PC-9 (cell line): ENCODE measurements at regions not wholly inside any gene's neighbourhood (a gene's known extent, or its start where the extent isn't known, plus 50 kb on each side); places are given as distances from the start of the nearest gene placed in this dataset.

Experiments
- BruUV-seq: library from RNA; stranded (reverse); fragments of 400-500 nt; replicated peaks from 2 replicates; lab custom pipeline; 2021; lab: Mats Ljungman, UMichigan
- CTCF ChIA-PET: fragments of 300-600 bp; sonication (Branson Sonifier 250); formaldehyde crosslinking; loops from one replicate; lab custom pipeline; 2022; ENCODE audit warnings: antibody characterized with exemption; lab: Charles Lee
- POLR2A ChIA-PET: fragments of 300-600 bp; sonication (Branson Sonifier 250); formaldehyde crosslinking; loops from one replicate; lab custom pipeline; 2022; ENCODE audit warnings: antibody characterized with exemption; ENCODE audit not compliant: unreplicated experiment; lab: Charles Lee
- DNase-seq, 2 experiments: peaks; one replicate each; pipeline versions ENCODE4 v3.0.0 to v3.0.0-alpha.2; 2015 to 2022; ENCODE audit warnings: mixed read lengths in 1 of 2
- H2AFZ ChIP-seq: fragments of 200-600 bp; sonication (generic); 2 replicates; pipeline ENCODE4 v1.8.1; 2017; ENCODE audit warnings: antibody characterized with exemption
- H3F3A ChIP-seq: fragments of 200-600 bp; sonication (generic); 2 replicates; pipeline ENCODE4 v1.8.1; 2017; ENCODE audit warnings: antibody characterized with exemption, mild to moderate bottlenecking, low read depth; ENCODE audit not compliant: insufficient read depth
- H3K27ac ChIP-seq: fragments of 200-600 bp; sonication (generic); 2 replicates; pipeline ENCODE4 v1.6.1; 2016; ENCODE audit warnings: mixed run types
- H3K27me3 ChIP-seq: fragments of 200-600 bp; sonication (generic); 2 replicates; pipeline ENCODE4 v1.6.1; 2016; ENCODE audit warnings: low read depth, mixed run types; ENCODE audit not compliant: insufficient read depth
- H3K36me3 ChIP-seq: fragments of 200-600 bp; sonication (generic); 2 replicates; pipeline ENCODE4 v1.6.1; 2016; ENCODE audit warnings: low read depth, mixed run types
- H3K4me1 ChIP-seq: fragments of 200-600 bp; sonication (generic); replicated peaks from 2 replicates; pipeline ENCODE4 v1.6.1; 2016; ENCODE audit warnings: mixed run types; ENCODE audit not compliant: insufficient read depth
- H3K4me2 ChIP-seq: fragments of 200-600 bp; sonication (generic); 2 replicates; pipeline ENCODE4 v1.6.1; 2017; ENCODE audit warnings: mixed run types
- H3K4me3 ChIP-seq: fragments of 200-600 bp; sonication (generic); 2 replicates; pipeline ENCODE4 v1.6.1; 2016; ENCODE audit warnings: mixed run types
- H3K79me2 ChIP-seq: fragments of 200-600 bp; sonication (generic); 2 replicates; pipeline ENCODE4 v1.6.1; 2017; ENCODE audit warnings: low read depth, mixed run types
- H3K9me2 ChIP-seq: fragments of 200-600 bp; sonication (generic); 2 replicates; pipeline ENCODE4 v1.8.1; 2017; ENCODE audit warnings: mild to moderate bottlenecking; ENCODE audit not compliant: insufficient read depth
- H3K9me3 ChIP-seq: fragments of 200-600 bp; sonication (generic); 2 replicates; pipeline ENCODE4 v1.8.1; 2016; ENCODE audit warnings: low read depth; ENCODE audit not compliant: insufficient read depth
- H4K20me1 ChIP-seq: fragments of 200-600 bp; sonication (generic); 2 replicates; pipeline ENCODE4 v1.8.1; 2017; ENCODE audit not compliant: insufficient read depth
- CTCF ChIP-seq: fragments of 200-600 bp; sonication (generic); conservative IDR thresholded peaks from 2 replicates; pipeline ENCODE4 v1.6.1; 2017; ENCODE audit warnings: mixed run types, antibody characterized with exemption, mild to moderate bottlenecking, moderate library complexity
- EZH2 ChIP-seq: fragments of 200-600 bp; sonication (generic); IDR thresholded peaks from 2 replicates; pipeline ENCODE4 v1.8.0; 2017; ENCODE audit warnings: antibody characterized with exemption, low read depth
- intact Hi-C: fragments of 100-400 bp; cut with micrococcal nuclease; formaldehyde crosslinking; loops from one replicate; pipeline ENCODE4 v1.10.0; 2022; ENCODE audit not compliant: unreplicated experiment

GRCh38 chr3:147034359-147034758 is 372.0 kb downstream of the ZIC4 start:
- H3K27ac ChIP-seq, result no peak overlapping the region
- H3F3A ChIP-seq, result no peaks in the 10 kb centered on the region
- no peaks in the 10 kb centered on the region for H3K4me1 ChIP-seq
- no peaks in the 10 kb centered on the region for H4K20me1 ChIP-seq
- TF ChIP-seq EZH2 (no peak), CTCF (no peak)
- no peaks in the 10 kb centered on the region for H3K27me3 ChIP-seq
- no peaks in the 10 kb centered on the region for H3K79me2 ChIP-seq
- no peaks in the 10 kb centered on the region for H3K36me3 ChIP-seq
- intact Hi-C loops, result no loop called here
- H3K9me2 ChIP-seq, result no peaks in the 10 kb centered on the region; the same call in 1 of the 2 replicates
- no TSS peak for BruUV-seq
- ChIA-PET CTCF (no interaction called here), POLR2A (no interaction called here)
- no peak overlapping the region for H2AFZ ChIP-seq
- H3K4me3 ChIP-seq, result no peak overlapping the region
- no peak for DNase-seq
- H3K4me2 ChIP-seq, result no peak overlapping the region
- H3K9me3 ChIP-seq, result no peaks in the 10 kb centered on the region

GRCh38 chr3:147030274-147030673 is 376.1 kb downstream of the ZIC4 start:
- ChIA-PET CTCF (no interaction called here), POLR2A (no interaction called here)
- no peak for DNase-seq
- intact Hi-C loops, result no loop called here
- Histone ChIP-seq H3K4me2 (no peak overlapping the region), H3K9me2 (no peaks in the 10 kb centered on the region; the same call in 1 of the 2 replicates), H4K20me1 (no peaks in the 10 kb centered on the region), H3F3A (no peaks in the 10 kb centered on the region), H3K4me3 (no peak overlapping the region), H2AFZ (no peak overlapping the region), H3K36me3 (no peaks in the 10 kb centered on the region), H3K79me2 (no peaks in the 10 kb centered on the region), H3K4me1 (no peaks in the 10 kb centered on the region), H3K9me3 (no peaks in the 10 kb centered on the region), H3K27me3 (no peaks in the 10 kb centered on the region), H3K27ac (no peak overlapping the region)
- BruUV-seq, result no TSS peak
- TF ChIP-seq CTCF, result no peak
- TF ChIP-seq EZH2, result no peak

GRCh38 chr3:147015334-147015733 is 391.0 kb downstream of the ZIC4 start:
- no TSS peak for BruUV-seq
- Histone ChIP-seq H3K4me3 (no peak overlapping the region), H3K79me2 (no peaks in the 10 kb centered on the region), H4K20me1 (no peaks in the 10 kb centered on the region), H3K27me3 (no peaks in the 10 kb centered on the region), H3K27ac (no peak overlapping the region), H3K4me2 (no peak overlapping the region), H3K9me3 (no peaks in the 10 kb centered on the region), H3K4me1 (no peaks in the 10 kb centered on the region), H3K36me3 (no peaks in the 10 kb centered on the region), H2AFZ (no peak overlapping the region), H3F3A (no peaks in the 10 kb centered on the region), H3K9me2 (no peaks in the 10 kb centered on the region)
- ChIA-PET CTCF (no interaction called here), POLR2A (no interaction called here)
- no peak for DNase-seq
- intact Hi-C loops, result no loop called here
- TF ChIP-seq CTCF (no peak), EZH2 (no peak)
